RWPE2 (cell line): ENCODE measurements at regions not wholly inside any gene's neighbourhood (a gene's known extent, or its start where the extent isn't known, plus 50 kb on each side); places are given as distances from the start of the nearest gene placed in this dataset.
"Not testable (repeated sequence)": the region's sequence is repeated elsewhere in the genome, so short reads cannot be mapped to it uniquely, and the experiment has no call there.

Experiments used
- ATAC-seq: fragments of 200-7000 bp; cut with Tn5 transposase; 3 replicates; pipeline ENCODE4 v1.9.1; 2021; ENCODE audit warnings: low read depth
- DNase-seq: peaks from one replicate; pipeline ENCODE4 v3.0.0-alpha.2; 2020; ENCODE audit warnings: low spot score
- H3K27ac ChIP-seq: fragments of 450-650 bp; 2 replicates; pipeline ENCODE4 v1.5.1; 2017; ENCODE audit warnings: mild to moderate bottlenecking; ENCODE audit not compliant: poor library complexity, severe bottlenecking
- H3K27me3 ChIP-seq: fragments of 250-450 bp; sonication (Bioruptor Pico); 2 replicates; pipeline ENCODE4 v1.5.1; 2021; ENCODE audit warnings: mild to moderate bottlenecking, moderate library complexity; ENCODE audit not compliant: insufficient read depth, poor library complexity, severe bottlenecking
- H3K36me3 ChIP-seq: fragments of 250-450 bp; sonication (Bioruptor Pico); 2 replicates; pipeline ENCODE4 v1.5.1; 2020; ENCODE audit warnings: low read depth, mild to moderate bottlenecking, moderate library complexity
- H3K4me1 ChIP-seq: fragments of 250-450 bp; sonication (Bioruptor Pico); 2 replicates; pipeline ENCODE4 v1.5.1; 2021; ENCODE audit warnings: mild to moderate bottlenecking, moderate library complexity; ENCODE audit not compliant: insufficient read depth, poor library complexity, severe bottlenecking
- H3K4me3 ChIP-seq: fragments of 250-450 bp; sonication (Bioruptor Pico); 2 replicates; pipeline ENCODE4 v1.5.1; 2021; ENCODE audit warnings: mild to moderate bottlenecking, moderate library complexity; ENCODE audit not compliant: severe bottlenecking
- H3K9me3 ChIP-seq: fragments of 250-450 bp; sonication (Bioruptor Pico); 2 replicates; pipeline ENCODE4 v1.5.1; 2021; ENCODE audit warnings: mild to moderate bottlenecking, moderate library complexity; ENCODE audit not compliant: severe bottlenecking
- TF ChIP-seq, protein P1 (sequence below): fragments of 450-650 bp; IDR thresholded peaks from one replicate; pipeline ENCODE4 v1.5.1; 2017; ENCODE audit warnings: mild to moderate bottlenecking, moderate library complexity; ENCODE audit not compliant: poor library complexity, severe bottlenecking

DNA sequence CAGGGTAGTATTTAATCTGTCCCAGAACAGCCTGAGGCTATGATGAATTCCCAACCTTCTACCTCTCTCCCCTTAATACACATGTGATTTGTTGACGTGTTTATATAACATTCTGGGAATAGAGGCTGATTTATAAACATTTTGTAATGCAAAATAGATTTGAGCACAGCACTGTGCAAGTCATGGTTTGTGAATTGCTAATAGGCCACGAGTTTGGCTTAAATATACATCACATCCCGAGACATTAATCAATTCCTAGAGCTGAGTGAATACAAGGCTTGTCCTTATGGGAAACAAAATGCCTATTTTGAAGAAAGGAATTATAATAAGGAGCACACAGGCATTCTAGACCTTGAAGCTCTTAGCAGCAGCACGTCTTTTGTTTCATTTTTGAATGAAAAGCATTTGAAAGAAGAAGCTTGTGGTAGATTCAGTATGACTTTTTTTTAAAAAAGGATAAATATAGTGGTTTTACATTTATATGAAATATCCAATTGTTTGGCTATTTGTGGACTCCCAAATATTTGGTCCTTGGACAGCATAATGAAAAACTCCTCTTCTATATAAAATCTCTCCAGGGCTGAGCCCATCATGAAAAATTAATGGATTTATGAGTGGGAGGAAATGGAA, 116.4 kb downstream of the SLC17A6 start:
- no peaks in the 10 kb centered on the region for H3K27me3 ChIP-seq
- ATAC-seq (no peak), DNase-seq (no peak)
- H3K9me3 ChIP-seq: no peaks in the 10 kb centered on the region
- TF ChIP-seq, protein P1, sequence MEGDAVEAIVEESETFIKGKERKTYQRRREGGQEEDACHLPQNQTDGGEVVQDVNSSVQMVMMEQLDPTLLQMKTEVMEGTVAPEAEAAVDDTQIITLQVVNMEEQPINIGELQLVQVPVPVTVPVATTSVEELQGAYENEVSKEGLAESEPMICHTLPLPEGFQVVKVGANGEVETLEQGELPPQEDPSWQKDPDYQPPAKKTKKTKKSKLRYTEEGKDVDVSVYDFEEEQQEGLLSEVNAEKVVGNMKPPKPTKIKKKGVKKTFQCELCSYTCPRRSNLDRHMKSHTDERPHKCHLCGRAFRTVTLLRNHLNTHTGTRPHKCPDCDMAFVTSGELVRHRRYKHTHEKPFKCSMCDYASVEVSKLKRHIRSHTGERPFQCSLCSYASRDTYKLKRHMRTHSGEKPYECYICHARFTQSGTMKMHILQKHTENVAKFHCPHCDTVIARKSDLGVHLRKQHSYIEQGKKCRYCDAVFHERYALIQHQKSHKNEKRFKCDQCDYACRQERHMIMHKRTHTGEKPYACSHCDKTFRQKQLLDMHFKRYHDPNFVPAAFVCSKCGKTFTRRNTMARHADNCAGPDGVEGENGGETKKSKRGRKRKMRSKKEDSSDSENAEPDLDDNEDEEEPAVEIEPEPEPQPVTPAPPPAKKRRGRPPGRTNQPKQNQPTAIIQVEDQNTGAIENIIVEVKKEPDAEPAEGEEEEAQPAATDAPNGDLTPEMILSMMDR: no peak
- no peaks in the 10 kb centered on the region for H3K36me3 ChIP-seq
- no peak overlapping the region for H3K4me3 ChIP-seq
- peaks cover 45% of the 10 kb centered on the region for H3K4me1 ChIP-seq
- H3K27ac ChIP-seq: no peak overlapping the region

DNA sequence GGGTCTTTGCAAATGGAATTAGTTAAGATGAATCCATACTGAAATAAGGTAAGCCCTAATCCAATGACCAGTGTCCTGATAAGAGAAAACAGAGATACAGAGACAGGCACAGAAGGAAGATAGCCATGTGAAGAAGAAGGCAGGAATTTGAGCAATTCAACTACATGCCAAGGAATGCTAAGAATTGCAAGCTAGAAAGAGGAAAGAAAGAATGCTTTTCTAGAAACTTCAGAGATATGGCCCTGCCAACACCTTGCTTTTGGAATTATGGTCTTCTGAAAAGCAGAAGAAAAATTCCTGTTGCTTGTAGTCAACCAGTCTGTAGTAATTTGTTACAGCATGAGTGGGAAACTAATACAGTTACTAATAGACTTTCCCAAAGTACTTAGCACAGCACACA, 111.3 kb downstream of the SLC17A6 start:
- Histone ChIP-seq H3K4me3 (no peak overlapping the region), H3K36me3 (no peaks in the 10 kb centered on the region), H3K27me3 (no peaks in the 10 kb centered on the region), H3K4me1 (peaks cover 4% of the 10 kb centered on the region), H3K9me3 (no peaks in the 10 kb centered on the region), H3K27ac (no peak overlapping the region)
- DNase-seq (no peak), ATAC-seq (no peak)
- TF ChIP-seq, protein P1: no peak

DNA sequence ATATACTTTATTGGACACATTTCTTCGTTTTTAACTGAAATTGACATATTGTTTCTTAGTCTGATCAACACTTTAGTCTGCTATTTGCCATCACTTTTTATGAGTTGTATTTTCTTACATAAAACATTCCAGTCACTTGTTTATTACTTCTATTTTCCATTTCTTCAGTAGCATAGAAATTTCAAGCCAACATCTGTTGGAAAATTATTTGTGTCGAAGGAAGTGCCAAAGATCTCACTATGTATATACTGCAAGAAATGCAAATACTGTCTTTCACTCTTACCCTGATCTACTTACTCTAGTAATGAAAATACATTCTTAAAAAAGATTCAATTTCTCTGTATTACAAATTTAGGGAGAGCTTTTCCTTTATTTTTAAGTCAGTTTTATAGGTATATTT, 105.9 kb downstream of the SLC17A6 start:
- H3K27me3 ChIP-seq: no peaks in the 10 kb centered on the region
- no peak overlapping the region for H3K27ac ChIP-seq
- H3K4me1 ChIP-seq: no peaks in the 10 kb centered on the region
- H3K36me3 ChIP-seq: no peaks in the 10 kb centered on the region
- no peak for DNase-seq
- no peak overlapping the region for H3K4me3 ChIP-seq
- no peak for ATAC-seq
- TF ChIP-seq, protein P1: no peak
- H3K9me3 ChIP-seq: no peaks in the 10 kb centered on the region

DNA sequence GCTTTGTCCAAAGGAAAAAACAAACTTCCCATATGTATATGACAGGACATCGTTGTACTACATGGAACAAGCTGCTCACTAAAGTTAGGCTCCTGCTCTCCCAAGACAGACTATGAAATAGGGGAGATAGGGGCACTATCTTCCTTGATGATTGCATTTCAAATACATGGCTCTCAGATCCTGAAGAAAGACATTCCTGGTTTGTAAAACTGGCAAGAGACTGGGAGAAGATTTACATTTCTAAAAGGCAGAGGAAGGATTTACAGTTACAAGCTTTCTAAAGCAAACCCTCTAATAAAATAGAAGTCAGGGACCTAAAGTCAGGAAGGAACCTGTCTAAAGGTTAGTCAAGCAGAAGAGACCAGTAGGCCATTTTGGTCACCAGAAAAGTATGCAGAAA, 103.7 kb downstream of the SLC17A6 start:
- TF ChIP-seq, protein P1: no peak
- no peak for DNase-seq
- Histone ChIP-seq H3K27ac (no peak overlapping the region), H3K9me3 (no peaks in the 10 kb centered on the region), H3K36me3 (no peaks in the 10 kb centered on the region), H3K27me3 (no peaks in the 10 kb centered on the region), H3K4me3 (no peak overlapping the region), H3K4me1 (no peaks in the 10 kb centered on the region)
- ATAC-seq: no peak

DNA sequence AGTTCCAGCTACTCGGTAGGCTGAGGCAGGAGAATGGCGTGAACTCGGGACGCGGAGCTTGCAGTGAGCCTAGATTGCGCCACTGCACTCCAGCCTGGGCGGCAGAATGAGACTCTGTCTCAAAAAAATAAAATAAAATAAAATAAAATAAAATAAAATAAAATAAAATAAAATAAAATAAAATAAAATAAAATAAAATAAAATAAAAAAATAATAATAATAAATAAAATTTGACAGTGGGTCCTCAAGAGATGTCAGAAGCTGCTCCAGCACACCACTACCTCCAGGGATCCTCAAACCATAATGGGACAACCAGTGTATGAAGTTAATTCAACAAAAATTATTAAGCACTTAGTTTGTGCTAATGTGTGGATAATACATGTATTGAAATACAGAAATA, 97.4 kb downstream of the SLC17A6 start:
- not testable (repeated sequence) for H3K27me3 ChIP-seq, H3K9me3 ChIP-seq, ATAC-seq, H3K4me1 ChIP-seq, DNase-seq, H3K27ac ChIP-seq, H3K4me3 ChIP-seq, H3K36me3 ChIP-seq
